ENCODE measurements at regions not wholly inside any gene's neighbourhood (a gene's known extent, or its start where the extent isn't known, plus 50 kb on each side); places are given as distances from the start of the nearest gene placed in this dataset.

GRCh38 chrX:121231566-121232358 is 184.4 kb downstream of the GLUD2 start:
- Histone ChIP-seq H3K9me3 (replicated peaks; ENCODE audit: control insufficient read depth, insufficient read depth, low read length) (no peaks in the 10 kb centered on the region; the same call in 2 of the 3 replicates), H2AFZ (ENCODE audit: control insufficient read depth, low read depth, low read length) (no peak overlapping the region), H3K36me3 (ENCODE audit: control insufficient read depth in 2 of 2, insufficient read depth in 2 of 2, low read length in 1 of 2) (no peaks in the 10 kb centered on the region), H3K27ac (ENCODE audit: control insufficient read depth, insufficient read depth) (no peak overlapping the region), H3K9ac (ENCODE audit: control insufficient read depth, insufficient read depth, low read length) (no peak overlapping the region), H3K79me2 (ENCODE audit: control insufficient read depth, insufficient read depth, low read length) (no peaks in the 10 kb centered on the region), H4K20me1 (ENCODE audit: control insufficient read depth, insufficient read depth) (no peaks in the 10 kb centered on the region), H3K4me2 (ENCODE audit: control insufficient read depth, insufficient read depth) (no peak overlapping the region), H3K4me3 (no peak overlapping the region), H3K4me1 (ENCODE audit: control insufficient read depth, insufficient read depth, low read length) (no peaks in the 10 kb centered on the region), H3K27me3 (replicated peaks in 1 of 2; ENCODE audit: control insufficient read depth in 2 of 2, insufficient read depth in 2 of 2, low read length in 1 of 2) (no peaks in the 10 kb centered on the region)
- TF ChIP-seq BHLHE40 (IDR thresholded peaks at IDR 0.05; ENCODE audit: borderline replicate concordance in 1 of 2, low read depth in 2 of 2, low read length in 1 of 2) (peak in 1 of 2 experiments; percentile 54; a peak in 2 of 4 replicates), SMAD5 (IDR thresholded peaks at IDR 0.05; ENCODE audit: low read depth) (no peak), HDAC2 (IDR thresholded peaks at IDR 0.05) (no peak)
- CTCF ChIA-PET = no interaction called here
- FAIRE-seq (no peak), ATAC-seq (no peak), DNase-seq (ENCODE audit: low read depth, low spot score) (no peak)
- RAD21 ChIA-PET (ENCODE audit: unreplicated experiment) = no interaction called here
- BruUV-seq (replicated peaks) = no TSS peak
- intact Hi-C loops (cut with micrococcal nuclease; ENCODE audit: unreplicated experiment) (no loop called here), in situ Hi-C loops (cut with MboI) (no loop called here)
- SMC1A ChIA-PET (ENCODE audit: uncharacterized antibody, unreplicated experiment) = interaction anchor here (1.0 kb wide), 1 partner anchor 13 kb away, joined by 3 read pairs; no protein-coding TSS in a partner anchor
- POLR2A ChIA-PET = no interaction called here
- 37% methylated on average over 9 of the region's 10 CpGs for WGBS (ENCODE audit: insufficient coverage, insufficient replicate concordance, low lambda C conversion rate, missing lambda C conversion rate)

DNA sequence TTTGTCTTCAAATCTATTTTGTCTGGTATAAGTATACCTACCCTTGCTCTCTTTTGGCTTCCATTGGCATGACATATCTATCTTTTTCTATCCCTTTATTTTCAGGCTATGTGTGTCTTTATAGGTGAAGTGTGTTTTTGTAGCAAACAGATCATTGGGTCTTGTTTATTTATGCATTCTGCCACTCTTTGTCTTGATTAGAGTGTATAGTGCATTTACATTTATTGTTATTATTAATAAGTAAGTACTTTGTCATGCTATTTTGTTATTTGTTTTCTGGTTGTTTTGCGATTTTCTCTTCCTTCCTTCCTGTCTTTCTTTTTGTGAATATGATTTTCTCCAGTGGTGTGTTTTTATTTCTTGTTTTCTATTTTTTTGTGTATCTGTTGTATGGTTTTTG is 188.6 kb downstream of the GLUD2 start:
- ChIA-PET RAD21 (ENCODE audit: unreplicated experiment) (no interaction called here), CTCF (interaction anchor here (1.3 kb wide), 1 partner anchor 17 kb away, joined by 4 read pairs; no protein-coding TSS in a partner anchor), POLR2A (no interaction called here), SMC1A (ENCODE audit: uncharacterized antibody, unreplicated experiment) (no interaction called here)
- Histone ChIP-seq H2AFZ (ENCODE audit: control insufficient read depth, low read depth, low read length) (no peak overlapping the region), H4K20me1 (ENCODE audit: control insufficient read depth, insufficient read depth) (no peaks in the 10 kb centered on the region), H3K27me3 (replicated peaks in 1 of 2; ENCODE audit: control insufficient read depth in 2 of 2, insufficient read depth in 2 of 2, low read length in 1 of 2) (no peaks in the 10 kb centered on the region), H3K4me1 (ENCODE audit: control insufficient read depth, insufficient read depth, low read length) (no peaks in the 10 kb centered on the region), H3K36me3 (ENCODE audit: control insufficient read depth in 2 of 2, insufficient read depth in 2 of 2, low read length in 1 of 2) (no peaks in the 10 kb centered on the region), H3K27ac (ENCODE audit: control insufficient read depth, insufficient read depth) (no peak overlapping the region), H3K4me3 (no peak overlapping the region), H3K4me2 (ENCODE audit: control insufficient read depth, insufficient read depth) (no peak overlapping the region), H3K9me3 (replicated peaks; ENCODE audit: control insufficient read depth, insufficient read depth, low read length) (no peaks in the 10 kb centered on the region; the same call in 2 of the 3 replicates), H3K9ac (ENCODE audit: control insufficient read depth, insufficient read depth, low read length) (no peak overlapping the region), H3K79me2 (ENCODE audit: control insufficient read depth, insufficient read depth, low read length) (no peaks in the 10 kb centered on the region)
- no peak for DNase-seq (ENCODE audit: low read depth, low spot score)
- intact Hi-C loops (cut with micrococcal nuclease; ENCODE audit: unreplicated experiment) (no loop called here), in situ Hi-C loops (cut with MboI) (no loop called here)
- TF ChIP-seq MYC (IDR thresholded peaks at IDR 0.05; ENCODE audit: insufficient read depth, insufficient read length, insufficient replicate concordance, low read length, severe bottlenecking) (no peak), CREB1 (IDR thresholded peaks at IDR 0.05; ENCODE audit: low read depth) (no peak), ETV6 (conservative IDR thresholded peaks at IDR 0.05 in 1 of 2, IDR thresholded peaks at IDR 0.05 in 1 of 2; ENCODE audit: borderline replicate concordance in 1 of 2, low read depth in 1 of 2) (no peak), YY1 (IDR thresholded peaks at IDR 0.05; ENCODE audit: low read depth, low read length) (no peak), RUNX3 (IDR thresholded peaks at IDR 0.05; ENCODE audit: low read length) (no peak)
- no TSS peak for BruUV-seq (replicated peaks)
- no peak for FAIRE-seq
- no peak for ATAC-seq
- WGBS (ENCODE audit: insufficient coverage, insufficient replicate concordance, low lambda C conversion rate, missing lambda C conversion rate) = 0% methylated on average over 1 of the region's 1 CpG

All from GM12878 (cell line).